ENCODE measurements at regions not wholly inside any gene's neighbourhood (a gene's known extent, or its start where the extent isn't known, plus 50 kb on each side); places are given as distances from the start of the nearest gene placed in this dataset.

GRCh38 chr2:88942798-88943197 is 251.3 kb downstream of the RPIA start:
- FAIRE-seq (no peak), DNase-seq (ENCODE audit: low read depth, low spot score) (no peak)
- Histone ChIP-seq H3K9me3 (replicated peaks; ENCODE audit: control insufficient read depth, insufficient read depth, low read length) (no peaks in the 10 kb centered on the region), H3K27me3 (ENCODE audit: control insufficient read depth in 2 of 2, insufficient read depth in 2 of 2, low read length in 2 of 2) (peaks cover 0 to 2% of the 10 kb centered on the region in 2 experiments), H3K36me3 (ENCODE audit: control insufficient read depth in 2 of 2, extremely low read depth in 1 of 2, insufficient read depth in 2 of 2, low read length in 2 of 2) (no peaks in the 10 kb centered on the region), H3K9me1 (replicated peaks; ENCODE audit: control insufficient read depth, extremely low read depth, insufficient read depth, low read length) (no peaks in the 10 kb centered on the region), H3K9ac (replicated peaks; ENCODE audit: extremely low read depth, insufficient read depth, low read length) (no peak overlapping the region), H2AFZ (ENCODE audit: low read depth, low read length) (no peak overlapping the region), H3K4me2 (ENCODE audit: insufficient read depth, low read length) (no peak overlapping the region), H3K4me1 (ENCODE audit: control insufficient read depth, extremely low read depth, insufficient read depth, low read length) (no peaks in the 10 kb centered on the region), H3K79me2 (ENCODE audit: control insufficient read depth, insufficient read depth, low read length) (no peaks in the 10 kb centered on the region), H4K20me1 (replicated peaks; ENCODE audit: control insufficient read depth, extremely low read depth, insufficient read depth, low read length) (no peaks in the 10 kb centered on the region), H3K27ac (ENCODE audit: insufficient read depth, low read depth, low read length) (no peak overlapping the region), H3K4me3 (replicated peaks in 1 of 3; ENCODE audit: insufficient read depth in 1 of 3, low read depth in 1 of 3, low read length in 3 of 3) (no peak overlapping the region)
- intact Hi-C loops (cut with micrococcal nuclease), result no loop called here
- BruUV-seq (replicated peaks), result no TSS peak
- CTCF ChIA-PET, result interaction anchor here (0.9 to 3.9 kb wide), 7 partner anchors 9 to 271 kb away, joined by 3 to 28 read pairs (median 3); no protein-coding TSS in a partner anchor
- POLR2A ChIA-PET, result no interaction called here
- dilution Hi-C loops (cut with MboI; ENCODE audit: extremely low pct_ligation_motif_present, low sequenced_read_pairs), result no loop called here
- TF ChIP-seq MAX (IDR thresholded peaks at IDR 0.05; ENCODE audit: insufficient read depth, insufficient read length) (no peak), POLR2A (IDR thresholded peaks at IDR 0.05; ENCODE audit: low read depth, low read length) (no peak), GATA2 (IDR thresholded peaks at IDR 0.05; ENCODE audit: insufficient read depth, insufficient read length, low read depth, low read length) (no peak), JUN (IDR thresholded peaks at IDR 0.05; ENCODE audit: borderline replicate concordance, insufficient read depth, insufficient read length, low read depth) (no peak), POLR2AphosphoS5 (IDR thresholded peaks at IDR 0.05; ENCODE audit: insufficient read depth, low read depth, low read length) (no peak), EZH2 (IDR thresholded peaks at IDR 0.05; ENCODE audit: borderline replicate concordance, low read depth, low read length, severe bottlenecking) (no peak), FOS (IDR thresholded peaks at IDR 0.05; ENCODE audit: borderline replicate concordance, insufficient read depth, low read length) (no peak), CTCF (IDR thresholded peaks at IDR 0.05; ENCODE audit: extremely low read depth in 1 of 2, insufficient read depth in 1 of 2, low read depth in 1 of 2, low read length in 2 of 2) (no peak), MYC (IDR thresholded peaks at IDR 0.05; ENCODE audit: low read depth, low read length) (no peak)
